ENCODE measurements at regions not wholly inside any gene's neighbourhood (a gene's known extent, or its start where the extent isn't known, plus 50 kb on each side); places are given as distances from the start of the nearest gene placed in this dataset.
"Not testable (repeated sequence)": the region's sequence is repeated elsewhere in the genome, so short reads cannot be mapped to it uniquely, and the experiment has no call there.

GRCh38 chrX:65838674-65839073 lies 171.2 kb downstream of the MSN start:
- DNase-seq = no peak
- intact Hi-C loops (cut with DNase I) = no loop called here

DNA sequence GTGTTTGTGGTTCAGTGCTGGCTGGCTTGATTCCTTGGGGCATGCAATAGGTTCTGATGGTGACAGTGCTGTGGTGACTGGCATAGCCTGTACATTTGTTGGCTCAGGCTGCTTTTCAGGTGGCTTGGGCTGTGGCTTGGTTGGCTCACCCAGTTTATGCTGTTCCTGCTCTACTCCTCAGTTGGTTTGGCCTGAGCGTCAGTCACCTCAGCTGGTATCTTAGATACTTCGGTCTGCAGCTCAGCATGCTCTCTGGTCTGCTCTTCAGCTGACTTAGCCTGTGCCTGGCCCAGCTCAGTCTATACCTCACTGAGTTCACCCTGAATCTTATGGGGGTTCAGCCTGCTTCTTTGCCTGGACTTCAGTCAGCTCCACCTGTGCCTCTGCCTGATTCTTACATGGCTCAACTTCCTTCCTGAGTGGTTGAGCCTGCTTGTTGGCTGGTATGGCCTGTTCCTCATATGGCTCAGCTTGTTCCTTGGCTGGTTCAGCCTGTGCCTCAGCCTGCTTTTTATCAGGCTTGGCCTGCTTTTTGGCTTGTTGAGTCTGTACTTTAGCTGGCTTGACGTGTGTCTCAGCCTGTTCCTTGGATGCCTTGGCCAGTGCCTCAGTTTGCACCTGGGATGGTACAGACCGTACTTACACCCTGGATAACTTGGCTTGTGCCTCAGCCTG lies 170.6 kb downstream of the MSN start:
- intact Hi-C loops (cut with DNase I) = no loop called here
- no peak for DNase-seq

DNA sequence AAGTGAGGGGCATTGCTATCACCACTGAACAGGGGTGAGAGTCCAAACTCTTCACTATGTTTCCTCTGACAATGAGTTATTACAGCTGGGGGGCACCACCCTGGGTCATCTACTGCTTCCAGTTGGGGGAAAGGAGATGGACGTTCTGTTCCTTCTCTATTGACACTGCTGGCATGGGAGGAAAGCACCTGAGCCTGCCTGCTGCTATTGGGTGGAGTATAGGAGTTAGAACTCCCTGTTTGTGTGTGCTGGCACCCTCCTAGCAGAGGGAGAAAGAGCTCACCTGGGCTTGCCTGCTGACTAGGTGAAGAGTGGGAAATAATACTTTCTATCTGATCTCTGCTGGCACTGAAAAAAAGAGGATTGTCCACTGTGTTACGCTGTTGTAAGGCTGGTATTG lies 163.8 kb downstream of the MSN start:
- DNase-seq = no peak
- intact Hi-C loops (cut with DNase I) = no loop called here

GRCh38 chrX:65828599-65828998 lies 161.1 kb downstream of the MSN start:
- no peak for DNase-seq
- intact Hi-C loops (cut with DNase I) = no loop called here

DNA sequence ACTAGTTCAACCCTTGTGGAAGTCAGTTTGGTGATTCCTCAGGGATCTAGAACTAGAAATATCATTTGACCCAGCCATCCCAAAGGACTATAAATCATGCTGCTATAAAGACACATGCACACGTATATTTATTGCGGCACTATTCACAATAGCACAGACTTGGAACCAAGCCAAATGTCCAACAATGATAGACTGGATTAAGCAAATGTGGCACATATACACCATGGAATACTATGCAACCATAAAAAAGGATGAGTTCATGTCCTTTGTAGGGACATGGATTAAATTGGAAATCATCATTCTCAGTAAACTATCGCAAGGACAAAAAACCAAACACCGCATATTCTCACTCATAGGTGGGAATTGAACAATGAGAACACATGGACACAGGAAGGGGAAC lies 157.8 kb downstream of the MSN start:
- DNase-seq; intact Hi-C loops (cut with DNase I): not testable (repeated sequence)

DNA sequence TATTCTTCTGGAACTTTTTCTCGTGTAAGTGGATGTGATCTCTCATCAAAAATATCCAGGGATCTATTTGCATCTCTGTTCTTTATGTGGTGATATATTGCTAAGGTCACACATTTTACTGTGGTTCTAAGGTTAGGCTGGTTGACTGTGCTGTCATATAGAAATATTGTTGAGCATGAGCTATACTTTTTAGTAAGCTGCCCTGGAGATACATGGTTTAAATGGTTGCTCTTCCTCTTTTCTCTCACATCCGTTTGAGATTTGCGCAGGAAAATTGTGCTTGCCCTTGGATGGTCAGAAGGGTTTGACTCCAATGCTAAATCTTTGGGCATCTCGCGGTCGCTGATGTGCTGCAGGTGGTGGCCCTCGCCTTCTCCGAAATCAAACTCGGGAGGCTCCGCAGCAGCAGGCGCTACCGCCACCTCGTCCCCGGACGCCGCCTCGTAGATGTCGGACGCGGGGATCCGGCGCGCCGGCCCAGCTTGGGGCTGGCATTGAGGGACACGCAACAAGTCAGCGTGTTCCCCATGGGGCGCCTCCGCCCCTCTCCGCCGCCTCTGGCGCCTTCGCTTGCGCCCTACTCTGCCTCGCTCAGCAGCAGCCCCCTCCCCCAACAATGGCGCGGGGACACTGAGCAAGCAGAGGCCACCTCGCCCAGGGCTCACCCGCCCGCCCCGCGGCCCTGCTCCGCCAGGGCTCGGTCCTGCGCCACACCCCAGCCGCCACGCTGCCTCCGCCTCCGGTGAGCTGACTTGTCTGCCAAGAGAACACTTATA lies 154.5 kb downstream of the MSN start:
- intact Hi-C loops (cut with DNase I) = no loop called here
- peak in 18 of 42 donors; percentile 0 to 35 (median 8) for DNase-seq

DNA sequence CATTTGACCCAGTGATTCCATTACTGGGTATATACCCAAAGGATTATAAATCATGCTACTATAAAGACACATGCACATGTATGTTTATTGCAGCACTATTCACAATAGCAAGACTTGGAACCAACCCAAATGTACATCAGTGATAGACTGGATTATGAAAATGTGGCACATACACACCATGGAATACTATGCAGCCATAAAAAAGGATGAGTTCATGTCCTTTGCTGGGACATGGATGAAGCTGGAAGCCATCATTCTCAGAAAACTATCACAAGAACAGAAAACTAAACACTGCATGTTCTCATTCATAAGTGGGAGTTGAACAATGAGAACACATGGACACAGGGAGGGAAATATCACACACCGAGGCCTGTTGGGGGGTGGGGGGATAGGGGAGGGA lies 152.5 kb downstream of the MSN start:
- intact Hi-C loops (cut with DNase I); DNase-seq: not testable (repeated sequence)

- DNase-seq = no peak
- intact Hi-C loops (cut with DNase I) = no loop called here
Measured at GRCh38 chrX:65813245-65813644, 145.8 kb downstream of the MSN start.

- intact Hi-C loops (cut with DNase I) = no loop called here
- no peak for DNase-seq
Measured at GRCh38 chrX:65811558-65812228, 144.2 kb downstream of the MSN start.
